ENCODE measurements at regions not wholly inside any gene's neighbourhood (a gene's known extent, or its start where the extent isn't known, plus 50 kb on each side); places are given as distances from the start of the nearest gene placed in this dataset.
"Not testable (repeated sequence)": the region's sequence is repeated elsewhere in the genome, so short reads cannot be mapped to it uniquely, and the experiment has no call there.

- no peaks in the 10 kb centered on the region for H3K27me3 ChIP-seq
- H3K4me1 ChIP-seq = no peaks in the 10 kb centered on the region
- TF ChIP-seq POLR2A (IDR thresholded peaks at IDR 0.05) = no peak
- TF ChIP-seq, protein P1, sequence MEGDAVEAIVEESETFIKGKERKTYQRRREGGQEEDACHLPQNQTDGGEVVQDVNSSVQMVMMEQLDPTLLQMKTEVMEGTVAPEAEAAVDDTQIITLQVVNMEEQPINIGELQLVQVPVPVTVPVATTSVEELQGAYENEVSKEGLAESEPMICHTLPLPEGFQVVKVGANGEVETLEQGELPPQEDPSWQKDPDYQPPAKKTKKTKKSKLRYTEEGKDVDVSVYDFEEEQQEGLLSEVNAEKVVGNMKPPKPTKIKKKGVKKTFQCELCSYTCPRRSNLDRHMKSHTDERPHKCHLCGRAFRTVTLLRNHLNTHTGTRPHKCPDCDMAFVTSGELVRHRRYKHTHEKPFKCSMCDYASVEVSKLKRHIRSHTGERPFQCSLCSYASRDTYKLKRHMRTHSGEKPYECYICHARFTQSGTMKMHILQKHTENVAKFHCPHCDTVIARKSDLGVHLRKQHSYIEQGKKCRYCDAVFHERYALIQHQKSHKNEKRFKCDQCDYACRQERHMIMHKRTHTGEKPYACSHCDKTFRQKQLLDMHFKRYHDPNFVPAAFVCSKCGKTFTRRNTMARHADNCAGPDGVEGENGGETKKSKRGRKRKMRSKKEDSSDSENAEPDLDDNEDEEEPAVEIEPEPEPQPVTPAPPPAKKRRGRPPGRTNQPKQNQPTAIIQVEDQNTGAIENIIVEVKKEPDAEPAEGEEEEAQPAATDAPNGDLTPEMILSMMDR (IDR thresholded peaks at IDR 0.05) = no peak
- no peak overlapping the region for H3K27ac ChIP-seq
- no peaks in the 10 kb centered on the region for H3K36me3 ChIP-seq
- H3K4me3 ChIP-seq = no peak overlapping the region
- DNase-seq = no peak
- H3K9me3 ChIP-seq = no peaks in the 10 kb centered on the region
Measured at GRCh38 chr2:215825707-215826106, 187.6 kb downstream of the MREG start.

GRCh38 chr2:215821298-215821697 is 192.1 kb downstream of the MREG start:
- not testable (repeated sequence) for H3K27me3 ChIP-seq, H3K4me3 ChIP-seq, H3K36me3 ChIP-seq, DNase-seq, H3K4me1 ChIP-seq, H3K9me3 ChIP-seq, H3K27ac ChIP-seq

- H3K27ac ChIP-seq, DNase-seq, H3K9me3 ChIP-seq, H3K27me3 ChIP-seq, H3K4me1 ChIP-seq, H3K36me3 ChIP-seq, H3K4me3 ChIP-seq: not testable (repeated sequence)
Measured at GRCh38 chr2:215819713-215820112, 193.6 kb downstream of the MREG start.

DNA sequence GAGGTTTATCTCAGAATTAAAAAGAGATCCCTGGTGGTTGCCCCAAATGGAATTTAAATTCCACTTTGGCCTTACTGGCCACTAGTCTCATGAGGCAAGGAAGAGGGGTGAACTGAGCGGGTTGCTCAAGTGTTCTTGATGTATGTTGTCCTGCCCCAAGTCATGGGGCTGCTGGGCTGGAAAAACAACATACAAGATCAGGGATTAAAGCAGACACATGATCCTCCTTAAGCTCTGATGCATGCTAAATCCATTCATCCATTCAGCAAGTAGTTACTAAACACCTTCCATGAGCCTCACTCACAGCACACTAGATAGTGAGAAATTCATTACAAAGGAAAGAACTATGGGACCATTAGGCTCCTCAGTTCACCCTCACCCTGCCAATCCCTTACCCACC is 196.3 kb downstream of the MREG start:
- Histone ChIP-seq H3K36me3 (no peaks in the 10 kb centered on the region), H3K27me3 (no peaks in the 10 kb centered on the region), H3K9me3 (no peaks in the 10 kb centered on the region), H3K4me1 (peaks cover 0 to 2% (median 0%) of the 10 kb centered on the region in 4 donors), H3K4me3 (no peak overlapping the region), H3K27ac (no peak overlapping the region)
- TF ChIP-seq, protein P1 (IDR thresholded peaks at IDR 0.05) = no peak
- TF ChIP-seq POLR2A (IDR thresholded peaks at IDR 0.05) = no peak
- no peak for DNase-seq

DNA sequence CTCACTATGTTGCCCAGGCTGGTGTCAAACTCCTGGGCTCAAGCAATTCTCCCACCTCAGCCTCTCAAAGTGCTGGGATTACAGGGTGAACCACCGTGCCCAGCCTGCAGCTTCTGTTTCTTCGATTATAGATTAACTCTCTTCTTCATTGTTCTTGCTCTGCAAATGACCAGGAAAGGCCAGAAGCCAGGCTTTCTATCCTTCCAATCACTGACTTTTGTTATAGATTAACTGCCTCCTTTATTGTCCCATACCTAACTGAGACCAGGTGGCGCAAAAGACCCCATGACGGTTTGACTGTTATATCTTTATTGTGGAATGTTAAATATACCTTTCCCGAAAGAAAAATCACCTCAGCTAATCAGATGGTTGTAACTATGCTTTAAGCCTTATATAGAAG is 196.9 kb downstream of the MREG start:
- Histone ChIP-seq H3K36me3 (no peaks in the 10 kb centered on the region), H3K27me3 (no peaks in the 10 kb centered on the region), H3K27ac (no peak overlapping the region), H3K4me3 (no peak overlapping the region), H3K4me1 (peaks cover 0 to 5% (median 0%) of the 10 kb centered on the region in 4 donors), H3K9me3 (no peaks in the 10 kb centered on the region)
- TF ChIP-seq POLR2A (IDR thresholded peaks at IDR 0.05) = no peak
- TF ChIP-seq, protein P1 (IDR thresholded peaks at IDR 0.05) = no peak
- no peak for DNase-seq

DNA sequence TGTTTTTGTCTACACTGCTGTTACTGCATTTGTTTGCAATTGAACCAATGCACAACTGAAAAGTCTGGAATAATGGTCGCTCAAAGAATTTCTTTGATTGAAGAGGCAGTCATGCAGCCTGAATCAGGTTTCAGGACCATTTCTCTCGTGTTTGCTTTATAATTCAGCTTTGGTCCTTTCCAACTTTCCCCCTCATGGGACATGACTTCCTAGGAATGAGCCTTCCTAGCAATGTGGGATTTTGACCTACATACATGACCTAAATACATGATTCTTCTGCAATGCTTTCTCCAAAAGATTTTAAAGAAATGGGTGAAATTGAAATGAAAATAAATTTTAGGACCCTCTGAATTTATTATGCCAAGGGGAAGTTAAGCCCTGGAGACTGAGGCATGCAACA is 197.4 kb downstream of the MREG start:
- H3K36me3 ChIP-seq = no peaks in the 10 kb centered on the region
- H3K4me1 ChIP-seq = peaks cover 0 to 5% (median 0%) of the 10 kb centered on the region in 4 donors
- no peak overlapping the region for H3K4me3 ChIP-seq
- H3K27ac ChIP-seq = no peak overlapping the region
- no peaks in the 10 kb centered on the region for H3K9me3 ChIP-seq
- H3K27me3 ChIP-seq = no peaks in the 10 kb centered on the region
- TF ChIP-seq POLR2A (IDR thresholded peaks at IDR 0.05) = no peak
- TF ChIP-seq, protein P1 (IDR thresholded peaks at IDR 0.05) = no peak
- DNase-seq = no peak

DNA sequence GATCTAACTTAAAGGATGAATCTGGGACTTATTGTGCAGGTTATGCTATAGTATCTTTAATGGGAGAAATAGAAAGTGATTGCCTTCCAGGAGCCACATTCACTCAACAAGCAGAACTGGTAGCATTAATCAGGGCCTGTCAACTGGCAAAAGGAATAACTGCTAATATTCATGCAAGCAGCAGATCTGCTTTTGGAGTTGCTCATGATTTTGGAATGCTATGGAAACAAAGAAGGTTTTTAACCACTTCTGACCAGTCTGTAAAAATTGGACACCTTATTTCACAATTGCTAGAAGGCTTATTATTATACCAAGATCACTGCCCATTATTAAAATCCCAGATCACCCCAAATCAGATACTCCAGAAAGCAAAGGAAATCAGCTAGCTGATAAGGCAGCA is 200.4 kb downstream of the MREG start:
- Histone ChIP-seq H3K27me3 (no peaks in the 10 kb centered on the region), H3K4me1 (peaks cover 0 to 5% (median 0%) of the 10 kb centered on the region in 4 donors), H3K36me3 (no peaks in the 10 kb centered on the region), H3K9me3 (no peaks in the 10 kb centered on the region), H3K27ac (no peak overlapping the region), H3K4me3 (no peak overlapping the region)
- TF ChIP-seq, protein P1 (IDR thresholded peaks at IDR 0.05) = no peak
- TF ChIP-seq POLR2A (IDR thresholded peaks at IDR 0.05) = no peak
- DNase-seq = no peak
